ENCODE measurements at regions not wholly inside any gene's neighbourhood (a gene's known extent, or its start where the extent isn't known, plus 50 kb on each side); places are given as distances from the start of the nearest gene placed in this dataset.
"Not testable (repeated sequence)": the region's sequence is repeated elsewhere in the genome, so short reads cannot be mapped to it uniquely, and the experiment has no call there.

GRCh38 chr1:56263908-56264307, 315.5 kb downstream of the PLPP3 start:
- Histone ChIP-seq H3K4me3 (ENCODE audit: insufficient read depth, low read depth, low read length, poor library complexity, severe bottlenecking) (no peak overlapping the region), H3K9me3 (ENCODE audit: control insufficient read depth, low read length) (no peaks in the 10 kb centered on the region)
- DNase-seq = no peak

GRCh38 chr1:56258371-56258770, 321.0 kb downstream of the PLPP3 start:
- H3K36me3 ChIP-seq (ENCODE audit: control insufficient read depth, insufficient read depth, low read length) = no peaks in the 10 kb centered on the region
- no peaks in the 10 kb centered on the region for H3K9me3 ChIP-seq (ENCODE audit: control insufficient read depth, low read length)
- no peaks in the 10 kb centered on the region for H3K4me1 ChIP-seq (ENCODE audit: control insufficient read depth, insufficient read depth, low read length, poor library complexity, severe bottlenecking)
- no peaks in the 10 kb centered on the region for H3K27me3 ChIP-seq (replicated peaks; ENCODE audit: control insufficient read depth, insufficient read depth, low read length, poor library complexity, severe bottlenecking)
- DNase-seq = no peak
- no peak overlapping the region for H3K4me3 ChIP-seq (ENCODE audit: insufficient read depth, low read depth, low read length, poor library complexity, severe bottlenecking)
- H3K27ac ChIP-seq (ENCODE audit: insufficient read depth, low read length, poor library complexity, severe bottlenecking) = no peak overlapping the region

More at GRCh38 chr1:56263908-56264307, 315.5 kb downstream of the PLPP3 start:
- H3K4me1 ChIP-seq (ENCODE audit: control insufficient read depth, insufficient read depth, low read length, poor library complexity, severe bottlenecking) = no peaks in the 10 kb centered on the region
- H3K27me3 ChIP-seq (replicated peaks; ENCODE audit: control insufficient read depth, insufficient read depth, low read length, poor library complexity, severe bottlenecking) = no peaks in the 10 kb centered on the region
- no peaks in the 10 kb centered on the region for H3K36me3 ChIP-seq (ENCODE audit: control insufficient read depth, insufficient read depth, low read length)
- no peak overlapping the region for H3K27ac ChIP-seq (ENCODE audit: insufficient read depth, low read length, poor library complexity, severe bottlenecking)

GRCh38 chr1:56257726-56258125, 321.6 kb downstream of the PLPP3 start:
- Histone ChIP-seq H3K4me3 (ENCODE audit: insufficient read depth, low read depth, low read length, poor library complexity, severe bottlenecking) (no peak overlapping the region), H3K27ac (ENCODE audit: insufficient read depth, low read length, poor library complexity, severe bottlenecking) (no peak overlapping the region), H3K36me3 (ENCODE audit: control insufficient read depth, insufficient read depth, low read length) (no peaks in the 10 kb centered on the region), H3K4me1 (ENCODE audit: control insufficient read depth, insufficient read depth, low read length, poor library complexity, severe bottlenecking) (no peaks in the 10 kb centered on the region), H3K9me3 (ENCODE audit: control insufficient read depth, low read length) (no peaks in the 10 kb centered on the region), H3K27me3 (replicated peaks; ENCODE audit: control insufficient read depth, insufficient read depth, low read length, poor library complexity, severe bottlenecking) (no peaks in the 10 kb centered on the region)
- DNase-seq = no peak

- Histone ChIP-seq H3K4me3 (ENCODE audit: insufficient read depth, low read depth, low read length, poor library complexity, severe bottlenecking) (no peak overlapping the region), H3K27me3 (replicated peaks; ENCODE audit: control insufficient read depth, insufficient read depth, low read length, poor library complexity, severe bottlenecking) (no peaks in the 10 kb centered on the region)
Observed at GRCh38 chr1:56256153-56257000, 323.0 kb downstream of the PLPP3 start.

GRCh38 chr1:56255516-56256152, 323.7 kb downstream of the PLPP3 start:
- Histone ChIP-seq H3K36me3 (ENCODE audit: control insufficient read depth, insufficient read depth, low read length) (no peaks in the 10 kb centered on the region), H3K4me3 (ENCODE audit: insufficient read depth, low read depth, low read length, poor library complexity, severe bottlenecking) (no peak overlapping the region), H3K9me3 (ENCODE audit: control insufficient read depth, low read length) (no peaks in the 10 kb centered on the region), H3K27me3 (replicated peaks; ENCODE audit: control insufficient read depth, insufficient read depth, low read length, poor library complexity, severe bottlenecking) (no peaks in the 10 kb centered on the region), H3K4me1 (ENCODE audit: control insufficient read depth, insufficient read depth, low read length, poor library complexity, severe bottlenecking) (no peaks in the 10 kb centered on the region), H3K27ac (ENCODE audit: insufficient read depth, low read length, poor library complexity, severe bottlenecking) (no peak overlapping the region)
- no peak for DNase-seq

More at GRCh38 chr1:56256153-56257000, 323.0 kb downstream of the PLPP3 start:
- no peak for DNase-seq
- no peaks in the 10 kb centered on the region for H3K9me3 ChIP-seq (ENCODE audit: control insufficient read depth, low read length)
- H3K27ac ChIP-seq (ENCODE audit: insufficient read depth, low read length, poor library complexity, severe bottlenecking) = no peak overlapping the region
- no peaks in the 10 kb centered on the region for H3K4me1 ChIP-seq (ENCODE audit: control insufficient read depth, insufficient read depth, low read length, poor library complexity, severe bottlenecking)
- no peaks in the 10 kb centered on the region for H3K36me3 ChIP-seq (ENCODE audit: control insufficient read depth, insufficient read depth, low read length)

GRCh38 chr1:56254130-56254529, 325.2 kb downstream of the PLPP3 start:
- Histone ChIP-seq H3K27me3 (replicated peaks; ENCODE audit: control insufficient read depth, insufficient read depth, low read length, poor library complexity, severe bottlenecking) (no peaks in the 10 kb centered on the region), H3K27ac (ENCODE audit: insufficient read depth, low read length, poor library complexity, severe bottlenecking) (no peak overlapping the region), H3K9me3 (ENCODE audit: control insufficient read depth, low read length) (no peaks in the 10 kb centered on the region), H3K4me1 (ENCODE audit: control insufficient read depth, insufficient read depth, low read length, poor library complexity, severe bottlenecking) (no peaks in the 10 kb centered on the region), H3K36me3 (ENCODE audit: control insufficient read depth, insufficient read depth, low read length) (no peaks in the 10 kb centered on the region), H3K4me3 (ENCODE audit: insufficient read depth, low read depth, low read length, poor library complexity, severe bottlenecking) (no peak overlapping the region)
- no peak for DNase-seq

- no peak overlapping the region for H3K27ac ChIP-seq (ENCODE audit: insufficient read depth, low read length, poor library complexity, severe bottlenecking)
- no peak for DNase-seq
- no peaks in the 10 kb centered on the region for H3K4me1 ChIP-seq (ENCODE audit: control insufficient read depth, insufficient read depth, low read length, poor library complexity, severe bottlenecking)
- no peaks in the 10 kb centered on the region for H3K9me3 ChIP-seq (ENCODE audit: control insufficient read depth, low read length)
- no peaks in the 10 kb centered on the region for H3K36me3 ChIP-seq (ENCODE audit: control insufficient read depth, insufficient read depth, low read length)
- H3K4me3 ChIP-seq (ENCODE audit: insufficient read depth, low read depth, low read length, poor library complexity, severe bottlenecking) = no peak overlapping the region
- no peaks in the 10 kb centered on the region for H3K27me3 ChIP-seq (replicated peaks; ENCODE audit: control insufficient read depth, insufficient read depth, low read length, poor library complexity, severe bottlenecking)
Observed at GRCh38 chr1:56250809-56251208, 328.6 kb downstream of the PLPP3 start.

GRCh38 chr1:56249234-56249633, 330.1 kb downstream of the PLPP3 start:
- no peak for DNase-seq
- no peak overlapping the region for H3K4me3 ChIP-seq (ENCODE audit: insufficient read depth, low read depth, low read length, poor library complexity, severe bottlenecking)
- no peaks in the 10 kb centered on the region for H3K27me3 ChIP-seq (replicated peaks; ENCODE audit: control insufficient read depth, insufficient read depth, low read length, poor library complexity, severe bottlenecking)
- no peak overlapping the region for H3K27ac ChIP-seq (ENCODE audit: insufficient read depth, low read length, poor library complexity, severe bottlenecking)
- H3K36me3 ChIP-seq (ENCODE audit: control insufficient read depth, insufficient read depth, low read length) = no peaks in the 10 kb centered on the region
- H3K9me3 ChIP-seq (ENCODE audit: control insufficient read depth, low read length) = no peaks in the 10 kb centered on the region
- H3K4me1 ChIP-seq (ENCODE audit: control insufficient read depth, insufficient read depth, low read length, poor library complexity, severe bottlenecking) = no peaks in the 10 kb centered on the region

GRCh38 chr1:56248138-56248537, 331.2 kb downstream of the PLPP3 start:
- Histone ChIP-seq H3K9me3 (ENCODE audit: control insufficient read depth, low read length) (no peaks in the 10 kb centered on the region), H3K27ac (ENCODE audit: insufficient read depth, low read length, poor library complexity, severe bottlenecking) (no peak overlapping the region), H3K27me3 (replicated peaks; ENCODE audit: control insufficient read depth, insufficient read depth, low read length, poor library complexity, severe bottlenecking) (no peaks in the 10 kb centered on the region), H3K4me3 (ENCODE audit: insufficient read depth, low read depth, low read length, poor library complexity, severe bottlenecking) (no peak overlapping the region), H3K4me1 (ENCODE audit: control insufficient read depth, insufficient read depth, low read length, poor library complexity, severe bottlenecking) (no peaks in the 10 kb centered on the region), H3K36me3 (ENCODE audit: control insufficient read depth, insufficient read depth, low read length) (no peaks in the 10 kb centered on the region)
- no peak for DNase-seq

- not testable (repeated sequence) for DNase-seq; H3K27me3 ChIP-seq (replicated peaks; ENCODE audit: control insufficient read depth, insufficient read depth, low read length, poor library complexity, severe bottlenecking); H3K4me1 ChIP-seq (ENCODE audit: control insufficient read depth, insufficient read depth, low read length, poor library complexity, severe bottlenecking); H3K36me3 ChIP-seq (ENCODE audit: control insufficient read depth, insufficient read depth, low read length); H3K9me3 ChIP-seq (ENCODE audit: control insufficient read depth, low read length); H3K27ac ChIP-seq (ENCODE audit: insufficient read depth, low read length, poor library complexity, severe bottlenecking); H3K4me3 ChIP-seq (ENCODE audit: insufficient read depth, low read depth, low read length, poor library complexity, severe bottlenecking)
Observed at GRCh38 chr1:56246726-56247125, 332.6 kb downstream of the PLPP3 start.
